ENCODE measurements at regions not wholly inside any gene's neighbourhood (a gene's known extent, or its start where the extent isn't known, plus 50 kb on each side); places are given as distances from the start of the nearest gene placed in this dataset.

DNA sequence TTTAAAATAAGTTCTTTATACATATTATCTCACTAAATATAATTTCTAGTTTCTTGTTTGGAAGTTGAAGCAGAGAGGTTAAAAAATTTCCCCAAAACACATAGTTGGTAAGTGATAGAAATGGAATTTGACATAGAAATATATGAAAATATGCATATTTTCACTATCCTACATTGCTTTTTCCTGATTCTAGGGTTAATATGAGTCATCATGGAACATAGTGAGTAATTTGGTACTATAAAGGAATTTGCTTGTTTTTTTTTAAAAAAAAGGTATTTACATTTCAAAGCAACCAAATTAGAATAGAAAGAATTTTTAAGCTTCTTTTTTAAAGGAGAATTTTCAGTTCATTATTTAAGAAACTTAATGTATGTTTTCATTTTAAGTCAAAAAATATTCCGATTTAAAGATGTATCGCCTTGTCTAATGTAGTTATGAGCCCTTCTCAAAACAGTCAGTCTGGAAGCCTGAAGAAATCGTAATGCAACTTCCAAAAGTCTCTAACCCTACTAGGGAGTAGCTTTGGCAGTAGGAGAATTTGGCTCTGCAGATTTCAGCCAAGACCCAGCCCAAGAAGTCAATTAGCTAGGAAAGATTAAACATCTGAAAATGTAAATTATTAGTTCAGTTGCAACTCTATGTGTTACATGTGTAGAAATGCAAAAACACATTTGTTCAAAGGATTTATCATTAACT is 147.3 kb downstream of the RDH14 start:
- ATAC-seq (peak; percentile 27 to 61; a peak in 4 of 6 replicates), FAIRE-seq (no peak), DNase-seq (ENCODE audit: low read depth in 1 of 2, low spot score in 1 of 2) (no peak)
- peak overlapping the region; percentile 32 to 58 for H3K27ac ChIP-seq
- WGBS (ENCODE audit: missing lambda C conversion rate): 56% methylated on average over 3 of the region's 3 CpGs
- no peaks in the 10 kb centered on the region for H3K9me3 ChIP-seq
- H3K4me2 ChIP-seq: peak overlapping the region; percentile 67
- POLR2A ChIA-PET: no interaction called here
- TF ChIP-seq FOSL2 (IDR thresholded peaks at IDR 0.05) (no peak), FOSL2 (CRISPR knock-in tag; IDR thresholded peaks at IDR 0.05) (peak; percentile 54; the same call in 1 of the 2 replicates), FOXS1 (CRISPR knock-in tag; IDR thresholded peaks at IDR 0.05) (no peak)
- no peak overlapping the region for H3K4me3 ChIP-seq
- CTCF ChIA-PET: interaction anchor here (1.3 to 5.8 kb wide), 5 partner anchors 11 to 107 kb away, joined by 3 to 23 read pairs (median 4); no protein-coding TSS in a partner anchor
- H3K4me1 ChIP-seq: peaks cover 19% of the 10 kb centered on the region

DNA sequence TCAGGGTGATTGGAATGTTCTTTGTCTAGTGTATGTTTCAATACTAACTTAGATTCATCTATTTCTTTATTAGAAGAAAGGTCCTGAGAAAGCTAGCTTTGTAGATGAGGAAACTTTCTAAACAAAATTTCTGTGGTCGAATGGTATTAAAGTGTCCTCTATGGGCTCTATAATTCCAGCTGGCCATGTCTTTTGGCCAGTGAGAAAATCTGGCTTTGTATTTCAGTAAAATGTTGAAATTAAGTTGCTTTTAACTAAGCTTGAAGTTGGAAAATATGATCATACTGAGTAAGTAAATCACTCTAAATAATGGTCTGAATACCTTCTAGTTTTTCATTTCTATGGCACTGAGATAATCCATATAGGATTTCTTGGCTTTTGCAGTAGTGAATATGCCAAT is 148.8 kb downstream of the RDH14 start:
- FAIRE-seq: no peak
- POLR2A ChIA-PET: no interaction called here

DNA sequence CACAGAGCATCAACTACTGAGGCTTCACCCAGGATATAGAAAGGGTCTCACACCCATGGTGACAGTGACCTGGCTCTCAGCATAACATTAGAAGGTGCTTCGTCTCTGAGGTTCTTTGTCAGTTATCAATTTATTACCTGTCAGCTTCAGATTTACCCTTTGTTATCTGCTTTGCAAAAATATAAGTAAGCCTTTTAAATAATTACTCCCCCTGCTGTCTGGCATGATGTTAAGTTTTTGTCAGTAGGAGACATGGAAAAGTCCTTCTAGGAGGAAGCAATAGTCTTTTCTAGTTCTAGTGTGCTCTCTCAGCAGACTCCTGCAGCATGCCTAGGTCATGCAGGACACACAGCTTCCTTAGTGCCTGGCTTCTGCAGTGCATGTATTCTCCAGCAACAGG is 149.9 kb downstream of the RDH14 start:
- DNase-seq (ENCODE audit: low read depth in 1 of 2, low spot score in 1 of 2) (no peak), ATAC-seq (peak; percentile 25 to 32; a peak in 3 of 6 replicates), FAIRE-seq (no peak)
- Histone ChIP-seq H3K4me3 (no peak overlapping the region), H3K4me2 (no peak overlapping the region), H3K4me1 (peaks cover 19% of the 10 kb centered on the region), H3K27ac (no peak overlapping the region), H3K9me3 (no peaks in the 10 kb centered on the region)
- TF ChIP-seq, protein P1, sequence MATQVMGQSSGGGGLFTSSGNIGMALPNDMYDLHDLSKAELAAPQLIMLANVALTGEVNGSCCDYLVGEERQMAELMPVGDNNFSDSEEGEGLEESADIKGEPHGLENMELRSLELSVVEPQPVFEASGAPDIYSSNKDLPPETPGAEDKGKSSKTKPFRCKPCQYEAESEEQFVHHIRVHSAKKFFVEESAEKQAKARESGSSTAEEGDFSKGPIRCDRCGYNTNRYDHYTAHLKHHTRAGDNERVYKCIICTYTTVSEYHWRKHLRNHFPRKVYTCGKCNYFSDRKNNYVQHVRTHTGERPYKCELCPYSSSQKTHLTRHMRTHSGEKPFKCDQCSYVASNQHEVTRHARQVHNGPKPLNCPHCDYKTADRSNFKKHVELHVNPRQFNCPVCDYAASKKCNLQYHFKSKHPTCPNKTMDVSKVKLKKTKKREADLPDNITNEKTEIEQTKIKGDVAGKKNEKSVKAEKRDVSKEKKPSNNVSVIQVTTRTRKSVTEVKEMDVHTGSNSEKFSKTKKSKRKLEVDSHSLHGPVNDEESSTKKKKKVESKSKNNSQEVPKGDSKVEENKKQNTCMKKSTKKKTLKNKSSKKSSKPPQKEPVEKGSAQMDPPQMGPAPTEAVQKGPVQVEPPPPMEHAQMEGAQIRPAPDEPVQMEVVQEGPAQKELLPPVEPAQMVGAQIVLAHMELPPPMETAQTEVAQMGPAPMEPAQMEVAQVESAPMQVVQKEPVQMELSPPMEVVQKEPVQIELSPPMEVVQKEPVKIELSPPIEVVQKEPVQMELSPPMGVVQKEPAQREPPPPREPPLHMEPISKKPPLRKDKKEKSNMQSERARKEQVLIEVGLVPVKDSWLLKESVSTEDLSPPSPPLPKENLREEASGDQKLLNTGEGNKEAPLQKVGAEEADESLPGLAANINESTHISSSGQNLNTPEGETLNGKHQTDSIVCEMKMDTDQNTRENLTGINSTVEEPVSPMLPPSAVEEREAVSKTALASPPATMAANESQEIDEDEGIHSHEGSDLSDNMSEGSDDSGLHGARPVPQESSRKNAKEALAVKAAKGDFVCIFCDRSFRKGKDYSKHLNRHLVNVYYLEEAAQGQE (IDR thresholded peaks at IDR 0.05): no peak
- TF ChIP-seq, protein P2, sequence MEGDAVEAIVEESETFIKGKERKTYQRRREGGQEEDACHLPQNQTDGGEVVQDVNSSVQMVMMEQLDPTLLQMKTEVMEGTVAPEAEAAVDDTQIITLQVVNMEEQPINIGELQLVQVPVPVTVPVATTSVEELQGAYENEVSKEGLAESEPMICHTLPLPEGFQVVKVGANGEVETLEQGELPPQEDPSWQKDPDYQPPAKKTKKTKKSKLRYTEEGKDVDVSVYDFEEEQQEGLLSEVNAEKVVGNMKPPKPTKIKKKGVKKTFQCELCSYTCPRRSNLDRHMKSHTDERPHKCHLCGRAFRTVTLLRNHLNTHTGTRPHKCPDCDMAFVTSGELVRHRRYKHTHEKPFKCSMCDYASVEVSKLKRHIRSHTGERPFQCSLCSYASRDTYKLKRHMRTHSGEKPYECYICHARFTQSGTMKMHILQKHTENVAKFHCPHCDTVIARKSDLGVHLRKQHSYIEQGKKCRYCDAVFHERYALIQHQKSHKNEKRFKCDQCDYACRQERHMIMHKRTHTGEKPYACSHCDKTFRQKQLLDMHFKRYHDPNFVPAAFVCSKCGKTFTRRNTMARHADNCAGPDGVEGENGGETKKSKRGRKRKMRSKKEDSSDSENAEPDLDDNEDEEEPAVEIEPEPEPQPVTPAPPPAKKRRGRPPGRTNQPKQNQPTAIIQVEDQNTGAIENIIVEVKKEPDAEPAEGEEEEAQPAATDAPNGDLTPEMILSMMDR (IDR thresholded peaks at IDR 0.05): peak; percentile 10; the same call in 1 of the 3 replicates
- ChIA-PET CTCF (interaction anchor here (0.6 to 5.8 kb wide), 4 partner anchors 18 to 1452 kb away, joined by 3 to 23 read pairs (median 4); no protein-coding TSS in a partner anchor), POLR2A (no interaction called here)
- WGBS (ENCODE audit: missing lambda C conversion rate): 61% methylated on average over 1 of the region's 1 CpG

More for the DNA sequence above, 148.8 kb downstream of the RDH14 start:
- Histone ChIP-seq H3K4me2 (no peak overlapping the region), H3K4me3 (no peak overlapping the region), H3K4me1 (peaks cover 19% of the 10 kb centered on the region), H3K9me3 (no peaks in the 10 kb centered on the region), H3K27ac (no peak overlapping the region)
- whole genome bisulfite sequencing (ENCODE audit: missing lambda C conversion rate): 74% methylated on average over 1 of the region's 1 CpG
- CTCF ChIA-PET: interaction anchor here (1.0 to 5.8 kb wide), 3 partner anchors 20 to 34 kb away, joined by 4 to 23 read pairs (median 5); no protein-coding TSS in a partner anchor
- no peak for ATAC-seq
- no peak for TF ChIP-seq HEYL (CRISPR knock-in tag; IDR thresholded peaks at IDR 0.05)
- TF ChIP-seq, protein P3, sequence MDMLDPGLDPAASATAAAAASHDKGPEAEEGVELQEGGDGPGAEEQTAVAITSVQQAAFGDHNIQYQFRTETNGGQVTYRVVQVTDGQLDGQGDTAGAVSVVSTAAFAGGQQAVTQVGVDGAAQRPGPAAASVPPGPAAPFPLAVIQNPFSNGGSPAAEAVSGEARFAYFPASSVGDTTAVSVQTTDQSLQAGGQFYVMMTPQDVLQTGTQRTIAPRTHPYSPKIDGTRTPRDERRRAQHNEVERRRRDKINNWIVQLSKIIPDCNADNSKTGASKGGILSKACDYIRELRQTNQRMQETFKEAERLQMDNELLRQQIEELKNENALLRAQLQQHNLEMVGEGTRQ (IDR thresholded peaks at IDR 0.05): no peak
- TF ChIP-seq JUNB (IDR thresholded peaks at IDR 0.05): no peak
- TF ChIP-seq CEBPB (IDR thresholded peaks at IDR 0.05): no peak
- no peak for TF ChIP-seq FOSB (CRISPR knock-in tag; IDR thresholded peaks at IDR 0.05)
- TF ChIP-seq RAD21 (conservative IDR thresholded peaks at IDR 0.05 in 1 of 2, IDR thresholded peaks at IDR 0.05 in 1 of 2): no peak
- no peak for TF ChIP-seq CBX2 (IDR thresholded peaks at IDR 0.05; ENCODE audit: borderline replicate concordance, low read depth)
- no peak for TF ChIP-seq ZNF302 (CRISPR knock-in tag; IDR thresholded peaks at IDR 0.05)
- TF ChIP-seq MYC (IDR thresholded peaks at IDR 0.05; ENCODE audit: borderline replicate concordance, low read length): no peak
- TF ChIP-seq ZSCAN20 (CRISPR knock-in tag; IDR thresholded peaks at IDR 0.05): no peak
- DNase-seq (ENCODE audit: low read depth in 1 of 2, low spot score in 1 of 2): no peak
